ENCODE measurements at regions not wholly inside any gene's neighbourhood (a gene's known extent, or its start where the extent isn't known, plus 50 kb on each side); places are given as distances from the start of the nearest gene placed in this dataset.
"Not testable (repeated sequence)": the region's sequence is repeated elsewhere in the genome, so short reads cannot be mapped to it uniquely, and the experiment has no call there.

DNA sequence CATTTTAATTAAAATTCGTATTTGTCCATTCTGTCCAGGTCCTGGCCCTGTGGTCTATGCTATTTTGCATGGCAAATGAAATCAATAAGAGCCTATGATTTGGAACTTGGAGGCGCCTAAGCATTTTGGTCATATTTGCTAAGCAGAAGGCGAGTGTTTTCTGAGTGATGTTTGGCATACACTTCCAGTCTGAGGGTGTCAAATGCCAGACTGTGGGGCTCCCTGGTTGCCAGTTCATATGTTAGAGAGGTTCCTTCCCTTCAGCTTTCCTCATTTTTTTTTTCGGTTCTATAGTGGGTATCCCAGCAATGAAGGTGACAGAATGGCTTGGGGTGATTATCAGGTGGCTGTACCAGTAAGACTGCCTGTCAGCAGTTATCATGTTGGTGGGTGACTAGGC lies 1007.8 kb upstream of the WWC1 start:
- intact Hi-C loops (cut with DNase I), result no loop called here
- no peak for DNase-seq (ENCODE audit: low spot score)

DNA sequence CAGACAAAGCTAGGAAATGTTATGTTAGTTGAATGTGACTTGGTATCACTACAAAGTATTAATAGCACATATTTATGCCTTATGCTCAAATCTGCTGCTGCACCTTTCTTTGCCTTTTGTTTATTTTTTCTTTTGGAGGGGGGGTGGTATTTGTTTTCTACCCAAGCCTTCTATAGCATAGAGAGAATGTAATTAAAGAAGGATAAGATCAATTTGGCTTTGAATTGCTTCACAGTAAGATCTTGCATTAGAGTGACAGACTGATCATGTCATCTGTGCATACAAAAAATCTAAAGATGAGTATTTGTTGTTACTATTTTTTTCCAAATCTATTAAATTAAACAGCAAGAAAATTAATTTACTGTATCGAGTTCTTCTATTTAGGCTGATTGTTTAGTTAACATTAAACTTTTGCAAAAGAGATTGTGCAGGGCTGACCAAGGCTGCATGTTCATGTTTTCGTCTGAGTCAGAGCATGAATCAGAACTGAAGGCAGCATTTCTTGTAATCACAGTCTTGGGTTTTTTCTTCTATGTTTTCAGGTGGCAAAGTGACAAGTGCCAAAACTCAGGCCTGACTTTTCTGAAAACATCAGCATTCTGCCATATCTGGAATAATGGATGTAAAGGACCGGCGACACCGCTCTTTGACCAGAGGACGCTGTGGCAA lies 1007.1 kb upstream of the WWC1 start:
- DNase-seq (ENCODE audit: low spot score), result no peak
- intact Hi-C loops (cut with DNase I), result no loop called here

DNA sequence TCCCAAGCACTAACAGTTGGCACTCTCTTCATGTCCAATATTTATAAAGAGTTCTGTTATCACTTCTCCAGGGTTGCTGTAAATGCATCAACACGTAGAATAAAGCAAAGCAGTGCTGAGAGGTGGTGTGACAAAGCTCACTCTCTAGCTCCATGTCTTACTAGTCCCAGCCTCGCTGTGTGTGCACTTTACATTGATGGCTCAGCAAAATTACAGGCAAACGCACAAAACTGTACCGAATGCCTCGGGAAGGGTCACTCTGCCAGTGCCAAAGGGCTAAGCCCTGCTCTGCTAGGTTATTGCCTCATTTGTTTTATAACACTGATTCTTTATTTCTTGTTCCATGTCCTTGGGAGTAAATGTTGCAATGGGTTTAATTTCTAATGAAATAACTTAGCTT lies 1005.9 kb upstream of the WWC1 start:
- intact Hi-C loops (cut with DNase I), result no loop called here
- no peak for DNase-seq (ENCODE audit: low spot score)

DNA sequence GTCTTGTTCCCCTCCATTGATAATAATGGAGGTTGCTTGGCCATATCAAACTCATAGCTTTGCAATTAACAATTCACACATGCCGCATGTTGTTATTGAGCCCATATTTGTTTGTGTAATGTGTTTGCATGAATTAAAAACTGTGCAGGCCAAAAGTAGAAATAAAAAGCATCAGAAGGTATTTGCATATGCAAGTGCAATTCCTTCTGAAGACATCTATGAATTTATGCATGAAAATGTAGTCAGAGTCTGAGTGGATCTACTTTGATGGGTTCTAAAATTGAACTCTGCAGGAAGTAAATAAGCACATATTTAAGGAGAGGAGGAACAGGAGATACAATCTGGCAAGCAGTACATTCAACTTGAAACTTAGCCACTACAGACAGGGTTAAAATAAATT lies 1004.6 kb upstream of the WWC1 start:
- intact Hi-C loops (cut with DNase I), result no loop called here
- no peak for DNase-seq (ENCODE audit: low spot score)

DNA sequence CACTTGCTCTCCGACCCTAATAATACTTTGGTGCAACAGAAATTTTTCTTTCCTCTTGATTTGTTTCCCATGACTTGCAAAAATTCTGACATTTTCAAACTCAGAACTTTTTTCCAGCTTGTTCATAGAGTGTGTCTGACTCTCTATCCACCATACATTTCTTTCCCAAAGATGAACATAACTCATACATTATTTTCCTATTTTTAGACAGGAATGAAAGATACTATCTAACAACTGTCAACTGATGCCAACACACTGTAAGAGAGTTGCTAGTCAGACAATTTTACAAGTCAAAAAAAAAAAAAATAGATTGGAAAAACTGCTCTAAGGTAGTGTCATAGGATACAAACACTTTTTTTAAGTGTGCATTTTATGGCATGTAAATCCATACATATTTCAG lies 1001.0 kb upstream of the WWC1 start:
- no peak for DNase-seq (ENCODE audit: low spot score)
- intact Hi-C loops (cut with DNase I), result no loop called here

DNA sequence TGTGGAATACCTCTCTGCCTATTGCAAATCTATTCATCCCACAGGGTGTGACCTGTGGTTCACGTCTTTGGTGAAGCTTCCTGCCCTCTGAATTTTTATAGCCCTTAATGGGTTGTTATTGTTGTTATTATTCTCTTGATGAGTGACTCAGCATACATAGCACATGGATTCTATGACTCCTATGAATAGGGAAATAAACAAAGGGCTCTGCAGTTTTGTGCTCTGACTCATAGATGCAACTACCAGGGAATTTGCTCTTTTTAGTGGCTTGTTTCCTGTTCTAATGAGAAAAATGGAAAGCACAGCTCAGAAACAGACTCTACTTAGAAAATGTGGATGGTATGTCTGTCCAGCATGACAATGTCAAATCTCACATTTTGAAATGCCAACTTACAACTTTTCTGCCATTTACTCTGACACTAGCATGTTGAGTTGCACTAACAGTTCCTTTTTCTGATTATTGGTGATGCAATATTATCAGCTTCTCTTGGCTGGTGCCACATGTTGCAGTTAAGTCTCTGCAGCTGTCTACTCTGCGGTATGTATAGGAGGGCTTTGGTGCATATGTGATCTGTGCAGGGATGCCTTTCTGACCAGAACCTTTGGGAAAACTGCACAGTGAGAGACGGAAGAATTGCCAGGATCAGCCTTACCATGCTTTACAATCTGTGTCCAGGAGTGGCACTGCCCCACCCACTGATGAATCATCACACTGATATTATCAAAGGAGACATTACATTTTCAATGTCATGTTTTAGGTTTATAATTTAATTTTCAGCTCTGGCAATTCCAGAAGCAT lies 996.4 kb upstream of the WWC1 start:
- intact Hi-C loops (cut with DNase I), result no loop called here
- DNase-seq (ENCODE audit: low spot score), result no peak

DNA sequence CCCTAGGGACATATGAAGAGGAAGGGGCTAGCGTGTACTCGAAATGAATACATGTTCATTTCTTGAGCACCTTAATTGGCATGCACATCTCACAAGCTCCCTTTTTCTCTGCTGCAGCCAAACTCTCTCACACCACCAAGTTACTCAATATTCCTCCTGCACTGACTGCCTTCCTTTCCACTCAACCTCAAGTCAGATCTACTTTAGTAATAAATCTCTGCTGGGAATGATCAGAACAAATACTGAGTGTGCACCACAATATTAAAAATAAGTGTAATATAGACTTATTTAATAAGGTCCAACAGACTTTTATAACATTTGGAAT lies 995.8 kb upstream of the WWC1 start:
- DNase-seq (ENCODE audit: low spot score), result no peak
- intact Hi-C loops (cut with DNase I), result no loop called here

DNA sequence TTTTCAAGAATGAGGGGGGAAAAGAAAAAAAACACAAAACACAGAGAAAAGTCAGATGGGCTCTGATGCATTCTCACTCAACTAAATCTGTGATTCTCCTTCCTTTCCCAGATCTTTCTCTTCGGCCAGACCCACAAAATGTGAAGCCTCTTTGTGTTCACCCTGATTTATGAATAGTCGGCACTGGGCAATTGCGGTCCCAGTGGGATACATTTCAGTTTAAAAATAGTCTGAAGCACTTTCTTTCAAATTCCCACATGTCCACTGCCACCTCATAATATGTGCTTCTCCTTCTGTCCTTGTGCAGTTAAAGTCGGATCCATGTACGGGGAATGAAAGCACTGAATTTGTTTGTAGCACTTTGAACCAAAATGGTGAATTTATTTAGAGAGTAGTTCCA lies 995.4 kb upstream of the WWC1 start:
- no peak for DNase-seq (ENCODE audit: low spot score)
- intact Hi-C loops (cut with DNase I), result no loop called here

DNA sequence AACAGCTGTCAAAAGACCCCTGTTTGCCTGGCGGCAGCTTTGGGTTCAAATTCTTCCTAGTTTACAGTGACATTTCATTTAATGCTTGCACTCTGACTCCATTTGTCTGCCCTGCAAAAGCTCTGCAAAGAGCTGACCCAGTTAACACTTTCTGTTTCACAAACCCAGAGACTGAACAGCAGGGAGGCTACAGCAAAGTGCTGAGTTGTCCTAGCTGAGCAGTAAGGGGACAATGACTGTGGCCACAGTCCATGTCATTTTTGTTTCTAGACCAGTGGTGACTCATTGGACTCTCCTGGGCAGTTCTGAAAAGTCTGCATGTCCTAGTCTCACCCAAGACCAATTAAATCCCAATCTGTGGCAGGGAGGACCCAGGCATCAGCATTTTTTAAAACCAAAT lies 994.8 kb upstream of the WWC1 start:
- intact Hi-C loops (cut with DNase I), result no loop called here
- DNase-seq (ENCODE audit: low spot score), result no peak

DNA sequence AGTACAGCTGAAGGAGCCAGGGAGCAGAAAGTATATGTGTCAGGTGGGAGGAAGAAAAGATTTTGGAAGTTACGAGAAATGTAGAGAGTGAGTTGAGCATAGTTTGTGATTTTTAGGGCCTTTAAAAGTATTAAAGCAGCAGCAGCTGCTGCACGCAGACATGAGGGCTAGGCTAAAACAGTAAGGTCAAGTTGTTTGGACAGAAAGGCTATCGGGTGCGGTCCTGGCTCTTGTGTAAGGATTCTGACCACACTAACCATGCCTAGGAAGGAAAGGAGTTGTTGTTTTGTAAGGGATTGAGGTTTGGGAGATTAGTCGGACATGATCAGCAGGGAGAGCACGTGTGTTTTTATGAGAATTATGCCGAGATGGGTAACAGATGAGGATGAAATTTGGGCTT lies 991.6 kb upstream of the WWC1 start:
- DNase-seq (ENCODE audit: low spot score); intact Hi-C loops (cut with DNase I): not testable (repeated sequence)

DNA sequence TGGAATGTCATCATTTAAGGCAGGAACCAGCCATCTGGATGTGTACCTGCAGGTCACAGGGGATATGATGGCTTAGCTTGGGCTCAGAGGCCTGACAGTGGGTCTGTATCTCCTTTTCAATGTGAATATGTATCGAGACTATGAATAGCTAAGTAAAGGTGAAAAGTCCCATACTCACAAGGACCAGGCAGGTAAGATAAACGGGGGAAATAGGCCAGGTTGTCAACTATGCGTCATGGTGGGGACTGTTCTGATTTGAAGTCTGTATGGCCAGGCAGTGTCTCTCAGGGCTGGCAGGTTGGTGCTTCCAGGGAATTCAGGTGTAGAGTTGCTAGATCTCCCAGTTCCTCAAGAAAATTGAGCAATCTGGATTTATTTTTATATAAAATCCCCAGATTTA lies 987.9 kb upstream of the WWC1 start:
- intact Hi-C loops (cut with DNase I), result no loop called here
- DNase-seq (ENCODE audit: low spot score), result no peak

DNA sequence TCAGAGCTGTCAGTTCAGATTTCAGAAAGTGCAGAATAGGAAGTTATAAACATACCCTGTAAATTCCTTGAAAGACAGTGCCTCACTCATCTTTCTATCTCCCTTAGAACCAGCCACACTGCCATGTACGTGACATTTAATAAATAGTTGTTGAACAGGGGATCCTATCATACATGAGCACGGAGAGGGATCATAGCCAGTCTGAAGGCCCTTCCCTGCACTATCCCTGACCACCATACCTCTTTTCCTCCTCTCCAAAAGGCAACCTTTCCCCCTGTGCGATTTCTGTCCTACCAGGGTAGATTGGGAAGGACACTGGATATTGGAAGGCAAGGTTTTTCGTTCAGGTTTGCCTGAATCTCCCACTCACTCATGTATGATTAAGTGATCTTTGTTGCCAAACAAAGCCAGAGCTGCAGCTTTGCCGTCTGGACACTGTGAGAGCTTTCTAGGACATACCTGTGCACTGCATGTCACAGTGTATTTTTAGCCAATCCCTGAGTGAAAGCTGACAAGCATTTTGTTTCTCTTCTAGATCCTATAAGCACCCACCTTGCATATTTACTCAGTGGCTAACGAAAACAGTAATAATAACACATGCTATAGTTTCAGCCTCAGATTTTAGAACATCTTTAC lies 986.5 kb upstream of the WWC1 start:
- intact Hi-C loops (cut with DNase I), result no loop called here

DNA sequence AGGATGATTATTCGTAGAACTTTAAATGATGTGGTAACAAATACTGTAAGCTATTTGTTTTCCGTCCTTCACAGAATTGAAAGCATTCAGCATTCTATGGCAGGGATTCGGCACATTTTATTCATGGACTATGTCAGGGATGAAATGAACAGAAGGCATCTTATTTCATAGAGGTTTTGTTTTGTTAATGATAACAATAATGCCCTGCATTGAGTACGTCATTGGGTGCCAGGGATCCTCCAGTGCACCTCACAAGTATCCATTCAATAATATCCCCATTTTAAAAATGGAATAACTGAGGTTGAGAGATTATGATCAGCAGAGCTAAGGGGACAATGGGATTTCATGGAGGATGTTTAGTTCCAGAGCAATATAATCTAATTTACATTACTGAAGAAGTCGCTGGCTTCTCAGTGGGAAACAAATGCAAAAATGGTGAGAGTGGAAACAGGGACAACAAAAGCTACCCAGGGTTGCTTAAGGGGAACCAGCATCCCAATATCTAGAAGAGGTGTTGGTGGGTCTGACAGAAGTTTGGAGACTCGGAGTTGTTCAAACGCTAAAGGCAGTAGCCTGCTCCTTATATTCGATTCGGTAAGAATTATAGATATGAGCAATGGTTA lies 985.7 kb upstream of the WWC1 start:
- intact Hi-C loops (cut with DNase I), result no loop called here
- DNase-seq (ENCODE audit: low spot score), result no peak

More for the DNA sequence above, 986.5 kb upstream of the WWC1 start:
- DNase-seq (ENCODE audit: low spot score), result no peak

DNA sequence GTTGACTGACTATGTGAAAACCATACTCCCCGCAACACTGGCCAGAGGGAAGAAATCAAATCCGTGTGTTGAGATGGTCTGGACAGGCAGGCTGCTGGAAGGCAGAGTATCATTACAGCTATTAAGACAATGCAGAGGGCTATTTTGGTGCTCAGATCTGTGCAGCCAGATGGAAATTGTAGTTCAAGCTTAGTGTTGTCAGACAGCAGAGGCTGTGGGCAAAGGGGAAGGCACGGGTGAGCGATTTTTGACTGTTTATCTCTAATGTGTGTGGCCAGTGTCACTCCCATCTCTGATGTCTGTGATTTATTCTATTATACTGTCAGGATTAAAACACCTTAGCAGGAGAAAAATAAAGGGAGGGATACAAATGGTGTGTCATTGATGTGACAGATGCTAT lies 984.4 kb upstream of the WWC1 start:
- no peak for DNase-seq (ENCODE audit: low spot score)
- intact Hi-C loops (cut with DNase I), result no loop called here

DNA sequence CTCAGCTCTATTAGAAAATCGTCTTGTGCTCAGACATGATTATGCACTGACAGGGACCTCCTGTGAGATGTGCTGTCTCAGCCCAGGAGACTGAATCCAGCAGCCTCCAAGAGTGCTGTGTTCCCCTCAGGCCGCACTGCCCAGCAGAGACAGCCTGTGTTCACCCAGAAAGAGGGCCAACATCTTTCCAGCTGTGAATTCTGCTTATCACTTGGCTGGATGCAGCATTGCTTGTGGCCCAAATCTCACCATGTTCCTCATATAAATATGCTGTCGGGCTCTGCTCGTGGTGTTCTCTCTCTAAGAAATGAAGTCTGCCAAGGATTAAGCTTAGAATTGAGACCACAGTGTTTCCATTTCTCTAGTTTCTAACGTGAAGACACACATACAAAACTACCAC lies 983.0 kb upstream of the WWC1 start:
- intact Hi-C loops (cut with DNase I), result no loop called here
- DNase-seq (ENCODE audit: low spot score), result no peak

DNA sequence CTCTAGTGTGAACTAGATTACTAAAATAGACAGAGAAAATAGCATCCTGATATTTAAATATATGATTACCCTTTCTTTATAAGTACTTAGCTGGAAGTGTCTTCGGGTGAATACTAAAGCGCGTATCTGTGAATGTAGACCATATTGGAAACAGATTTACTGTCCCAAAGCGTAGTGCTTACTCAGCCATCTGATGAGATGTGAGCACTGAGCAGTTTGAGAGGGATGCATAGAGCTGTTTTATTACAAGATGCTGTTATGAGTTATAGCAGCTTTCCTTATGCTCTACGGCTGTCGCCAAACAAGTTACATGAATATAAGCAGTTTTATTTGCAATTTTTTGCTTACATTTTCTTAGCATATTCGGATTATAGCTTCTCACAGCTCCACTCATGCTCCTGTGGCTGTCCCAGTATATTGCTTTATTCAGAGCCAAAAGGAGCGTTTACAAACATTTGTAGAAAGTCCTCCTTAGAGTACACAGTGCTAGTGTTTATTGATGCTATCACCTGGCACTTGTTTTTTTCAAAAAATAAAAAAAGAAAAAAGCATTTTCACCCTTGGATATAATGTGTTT lies 981.4 kb upstream of the WWC1 start:
- no peak for DNase-seq (ENCODE audit: low spot score)
- intact Hi-C loops (cut with DNase I), result no loop called here

DNA sequence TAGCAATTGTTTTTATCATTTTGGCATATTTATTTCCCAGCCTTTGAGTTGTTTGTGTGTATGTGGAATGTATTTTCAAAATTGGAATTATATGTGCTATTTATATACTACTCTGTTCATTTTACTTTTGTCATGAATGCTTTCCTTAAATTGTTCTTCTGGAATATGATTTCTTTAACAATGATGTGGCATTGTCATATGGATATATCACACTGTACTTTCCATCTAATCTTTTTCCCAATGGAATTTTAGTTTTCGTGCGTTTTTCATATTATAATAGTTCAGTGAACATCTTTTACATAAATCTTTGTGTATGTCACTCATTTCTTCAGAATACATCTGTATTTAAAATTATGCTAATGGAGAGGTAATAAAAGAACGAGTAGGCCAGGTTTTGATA lies 980.1 kb upstream of the WWC1 start:
- DNase-seq (ENCODE audit: low spot score), result no peak
- intact Hi-C loops (cut with DNase I), result no loop called here

DNA sequence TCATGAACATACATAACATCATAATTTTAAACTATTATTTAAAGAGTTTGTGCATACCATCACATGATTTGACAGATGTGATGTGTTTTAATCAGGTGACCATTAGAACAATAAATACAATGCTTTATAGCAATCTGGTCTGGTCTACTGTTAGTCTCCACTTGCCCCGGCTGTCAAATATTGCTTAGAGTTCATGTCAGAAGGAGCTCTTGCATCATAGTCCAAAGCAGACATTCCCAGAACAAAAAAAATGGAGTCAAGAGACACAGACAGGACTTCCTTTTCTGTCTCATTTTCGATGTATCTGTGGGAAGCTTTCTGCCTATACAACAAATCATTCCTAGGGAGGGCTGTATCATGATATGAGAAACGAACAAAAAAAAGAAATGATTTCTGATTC lies 979.2 kb upstream of the WWC1 start:
- DNase-seq (ENCODE audit: low spot score), result no peak
- intact Hi-C loops (cut with DNase I), result no loop called here

DNA sequence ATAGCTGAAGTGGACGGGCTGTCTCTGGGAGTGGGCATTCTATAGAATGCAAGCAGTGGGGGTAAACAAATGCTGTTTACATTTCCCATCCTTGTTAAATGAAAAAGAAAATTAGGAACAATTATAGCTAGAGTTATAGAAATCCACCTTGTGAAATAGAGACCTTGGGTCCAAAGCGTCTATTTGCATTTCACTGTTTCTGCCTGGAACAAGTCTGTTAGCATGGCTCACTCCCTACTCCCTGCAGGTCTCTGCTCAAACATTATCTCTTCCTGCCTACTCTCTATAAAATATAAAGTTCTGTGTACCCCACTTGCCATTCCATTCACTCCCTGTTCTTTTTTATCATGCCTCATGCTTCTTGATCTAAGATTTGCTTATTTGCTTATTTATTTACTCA lies 975.7 kb upstream of the WWC1 start:
- DNase-seq (ENCODE audit: low spot score), result no peak
- intact Hi-C loops (cut with DNase I), result no loop called here

DNA sequence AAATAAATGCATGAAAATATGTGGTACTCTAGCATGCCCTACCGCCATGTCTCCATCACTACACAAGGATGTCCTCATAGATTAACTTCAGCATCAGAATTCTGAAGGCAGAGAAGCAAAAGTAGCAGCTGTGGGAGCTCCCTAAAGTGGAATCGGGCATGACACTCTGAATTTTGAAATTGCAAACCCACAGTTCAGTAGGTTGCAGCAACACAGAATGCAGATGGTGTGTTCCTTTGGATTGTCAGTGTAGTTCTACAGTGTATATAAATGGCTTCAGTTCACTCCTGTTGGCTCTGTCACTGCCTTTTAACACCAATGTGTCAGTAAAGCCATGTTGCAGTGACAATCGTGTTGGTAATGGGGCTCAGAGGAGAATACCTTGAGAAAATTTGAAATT lies 973.6 kb upstream of the WWC1 start:
- intact Hi-C loops (cut with DNase I), result no loop called here

DNA sequence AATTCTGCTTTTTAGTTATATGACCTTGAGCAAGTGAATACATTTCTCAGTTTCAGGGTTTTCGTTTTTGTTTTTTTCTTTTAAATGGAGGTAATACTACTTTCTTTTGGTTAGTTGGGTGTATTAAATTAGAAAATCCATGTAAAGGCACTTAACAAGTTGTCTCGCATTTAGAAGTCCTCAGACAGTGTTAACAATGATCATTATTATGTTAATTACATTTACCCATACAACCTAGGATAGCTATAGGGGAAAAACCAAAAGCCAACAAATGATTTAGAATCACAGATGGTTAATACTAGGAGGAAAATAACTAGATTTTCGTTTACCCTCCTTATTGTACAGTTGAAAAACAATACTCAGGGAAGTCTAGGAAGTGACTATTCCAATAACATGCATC lies 972.2 kb upstream of the WWC1 start:
- intact Hi-C loops (cut with DNase I), result no loop called here

More for the DNA sequence above, 973.6 kb upstream of the WWC1 start:
- no peak for DNase-seq (ENCODE audit: low spot score)

More for the DNA sequence above, 972.2 kb upstream of the WWC1 start:
- DNase-seq (ENCODE audit: low spot score), result no peak

Measured in cardiac septum (tissue), 1 donor.